Neural cell (in vitro differentiated cells): ENCODE measurements at regions not wholly inside any gene's neighbourhood (a gene's known extent, or its start where the extent isn't known, plus 50 kb on each side); places are given as distances from the start of the nearest gene placed in this dataset.
"Not testable (repeated sequence)": the region's sequence is repeated elsewhere in the genome, so short reads cannot be mapped to it uniquely, and the experiment has no call there.

Source experiments
- CTCF ChIP-seq: fragments of 450-650 bp; IDR thresholded peaks from 2 replicates; pipeline ENCODE4 v1.5.1; 2014; ENCODE audit warnings: antibody characterized with exemption, mild to moderate bottlenecking, moderate library complexity; ENCODE audit not compliant: poor library complexity, severe bottlenecking
- EZH2 ChIP-seq: fragments of 200-600, 300-800 bp; shearing (Covaris generic), sonication (generic); IDR thresholded peaks from 2 replicates; pipeline ENCODE4 v1.6.1; 2014; ENCODE audit warnings: antibody characterized with exemption, low read length, borderline replicate concordance, mild to moderate bottlenecking; ENCODE audit not compliant: insufficient read depth, poor library complexity, severe bottlenecking
- POLR2AphosphoS5 ChIP-seq: IDR thresholded peaks from 2 replicates; pipeline ENCODE4 v1.6.1; 2012
- TAF1 ChIP-seq: IDR thresholded peaks from 2 replicates; pipeline ENCODE4 v1.6.1; 2012; ENCODE audit warnings: low read depth

GRCh38 chrY:7994781-7995180 lies 1083.2 kb upstream of the AMELY start:
- TF ChIP-seq TAF1, POLR2AphosphoS5, EZH2, CTCF: not testable (repeated sequence)
